Skeletal muscle cell (primary cell): ENCODE measurements at regions not wholly inside any gene's neighbourhood (a gene's known extent, or its start where the extent isn't known, plus 50 kb on each side); places are given as distances from the start of the nearest gene placed in this dataset.
"Not testable (repeated sequence)": the region's sequence is repeated elsewhere in the genome, so short reads cannot be mapped to it uniquely, and the experiment has no call there.

Experiments used
- DNase-seq: peaks from one replicate; pipeline ENCODE4 v3.0.0-alpha.2; 2010; ENCODE audit warnings: low read depth
- H3K4me3 ChIP-seq: 2 replicates; pipeline ENCODE4 v1.5.1; 2011; ENCODE audit warnings: low read depth, mild to moderate bottlenecking, control low read depth, low read length, moderate library complexity

DNA sequence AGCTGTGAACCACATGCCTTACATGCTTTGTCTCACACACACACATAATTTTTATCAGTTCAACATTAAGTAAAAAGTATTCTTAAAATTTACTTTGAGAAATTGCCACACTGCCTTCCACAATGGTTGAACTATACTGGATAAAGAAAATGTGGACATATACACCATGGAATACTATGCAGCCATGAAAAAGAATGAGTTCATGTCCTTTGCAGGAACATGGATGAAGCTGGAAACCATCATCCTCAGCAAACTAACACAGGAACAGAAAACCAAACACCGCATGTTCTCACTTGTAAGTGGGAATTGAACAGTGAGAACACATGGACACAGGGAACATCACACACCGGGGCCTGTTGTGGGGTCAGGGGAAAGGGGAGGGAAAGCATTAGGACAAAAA lies 774.9 kb upstream of the RAB6C start:
- H3K4me3 ChIP-seq, DNase-seq: not testable (repeated sequence)

DNA sequence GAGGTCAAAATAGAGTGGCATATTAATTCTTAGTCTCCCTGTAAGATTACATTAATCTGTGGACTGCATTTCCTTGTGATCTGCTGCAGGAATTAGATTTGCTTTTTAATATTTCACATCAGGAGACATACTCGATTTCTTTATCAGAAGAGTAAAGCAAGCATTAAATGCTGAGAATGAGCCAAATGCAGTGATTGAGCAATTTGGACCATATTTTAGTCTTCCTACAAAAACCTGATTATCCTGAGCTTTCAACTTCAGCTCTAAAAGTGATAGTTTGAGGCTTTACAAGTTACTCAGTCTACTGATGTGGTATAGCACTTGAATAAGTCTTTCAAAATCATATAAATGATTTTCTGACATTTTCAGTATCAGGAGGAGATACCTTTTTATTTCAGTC lies 774.3 kb upstream of the RAB6C start:
- no peak overlapping the region for H3K4me3 ChIP-seq
- DNase-seq = no peak

DNA sequence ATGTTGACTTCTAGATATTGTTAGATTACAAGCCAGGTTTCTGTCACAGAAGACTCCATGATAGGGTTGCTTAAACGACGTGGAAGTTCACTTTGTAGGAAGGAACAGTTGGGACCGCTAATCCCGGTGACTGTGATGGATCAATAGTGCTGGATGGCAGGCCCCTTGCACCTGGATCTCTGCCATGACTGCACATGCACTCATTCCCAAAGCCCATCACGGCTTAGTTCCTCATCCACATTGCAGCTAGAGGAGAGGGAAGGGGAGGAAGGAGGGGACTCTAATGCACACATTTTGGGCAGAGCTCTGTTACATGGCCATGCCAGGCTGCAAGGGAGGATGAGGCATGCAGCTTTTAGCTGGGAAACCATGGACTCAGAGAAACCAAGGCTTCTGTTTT lies 773.7 kb upstream of the RAB6C start:
- no peak for DNase-seq

DNA sequence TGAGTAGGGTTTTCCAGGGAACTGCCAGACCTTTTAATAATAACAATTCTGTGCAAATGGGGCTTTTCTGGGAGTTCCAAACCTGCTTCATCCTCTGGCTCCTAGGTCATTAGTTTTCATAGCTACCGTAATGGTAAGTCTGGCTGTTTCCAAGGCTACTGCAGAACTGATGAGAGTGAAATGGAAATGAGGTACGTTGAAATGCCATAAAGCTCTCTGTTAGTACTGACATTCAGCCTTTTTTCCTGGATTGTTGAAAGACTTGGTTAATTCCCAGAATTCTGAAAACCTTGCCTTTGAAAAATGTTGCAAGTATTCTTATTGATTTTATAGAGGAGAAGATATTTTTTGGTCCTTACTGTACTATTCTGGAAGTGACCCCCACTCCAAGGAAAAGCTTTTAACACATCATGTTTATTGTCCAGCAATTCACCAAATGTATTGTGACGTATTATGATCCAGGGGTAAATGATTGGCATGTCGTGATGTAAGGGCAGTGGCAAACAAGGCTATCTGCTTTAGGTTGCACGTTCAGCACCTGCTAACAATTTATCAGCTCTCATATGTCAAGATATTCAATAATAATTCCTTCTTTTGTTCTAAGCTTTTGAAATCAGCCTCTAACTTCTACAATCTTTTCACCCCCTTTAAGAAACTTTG lies 767.0 kb upstream of the RAB6C start:
- no peak overlapping the region for H3K4me3 ChIP-seq
- no peak for DNase-seq

More for the DNA sequence above, 773.7 kb upstream of the RAB6C start:
- H3K4me3 ChIP-seq = no peak overlapping the region

DNA sequence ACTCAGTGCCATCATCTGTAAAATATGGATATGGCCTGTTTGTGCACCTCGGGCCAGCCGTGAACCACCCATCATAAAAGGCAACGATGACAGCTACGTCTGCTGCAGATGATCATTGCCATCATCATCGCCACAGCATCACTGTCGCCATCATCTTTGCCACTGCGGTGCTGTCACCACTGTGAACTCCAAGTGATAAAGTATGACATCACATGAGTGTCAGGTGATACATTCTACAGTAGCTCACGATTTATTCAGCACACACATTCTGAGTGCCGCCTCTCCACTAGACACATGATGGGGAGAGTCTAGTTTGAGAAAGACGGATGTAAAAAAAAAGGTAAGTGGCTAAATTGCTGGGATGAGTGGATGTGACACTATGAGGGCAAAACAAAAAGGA lies 755.4 kb upstream of the RAB6C start:
- DNase-seq = no peak
- H3K4me3 ChIP-seq = no peak overlapping the region

DNA sequence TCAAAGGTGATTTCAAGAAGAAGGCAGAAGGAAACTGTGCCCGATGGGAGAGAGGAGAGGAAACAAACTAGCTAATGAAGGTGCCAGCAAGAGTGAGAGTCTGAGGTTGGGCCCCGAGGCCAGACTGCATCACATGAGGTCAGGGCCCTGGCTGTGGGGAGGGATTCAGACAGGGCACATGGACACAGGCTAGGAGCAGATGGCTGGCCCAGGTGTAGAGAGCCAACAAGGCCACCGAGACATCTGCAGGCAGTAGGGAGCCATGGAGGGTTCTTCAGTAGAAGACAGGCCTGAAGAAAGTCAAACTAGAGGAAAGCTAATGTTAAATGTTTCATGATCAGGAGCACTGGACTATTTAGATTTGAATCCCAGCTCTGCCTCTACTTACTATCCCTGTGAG lies 755.0 kb upstream of the RAB6C start:
- H3K4me3 ChIP-seq = no peak overlapping the region
- no peak for DNase-seq

DNA sequence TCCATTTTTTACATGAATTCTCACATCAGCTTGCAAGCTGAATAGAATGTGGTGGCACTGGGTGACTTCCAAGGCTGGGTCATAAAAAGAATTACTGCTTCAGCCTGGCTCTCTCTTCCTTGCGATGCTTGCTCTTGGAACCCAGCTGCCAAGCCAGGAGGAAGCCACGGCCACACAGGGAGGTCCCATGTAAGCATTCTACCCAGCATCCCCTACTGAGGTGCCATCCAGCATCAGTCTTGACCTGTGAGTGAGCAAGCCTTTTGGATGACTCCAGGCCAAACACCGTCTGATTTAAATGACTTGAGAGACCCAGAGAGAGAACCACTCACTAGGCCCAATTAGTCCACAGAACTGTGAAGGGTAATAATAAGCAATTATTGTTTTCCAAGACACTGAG lies 750.3 kb upstream of the RAB6C start:
- no peak for DNase-seq
- H3K4me3 ChIP-seq = no peak overlapping the region

DNA sequence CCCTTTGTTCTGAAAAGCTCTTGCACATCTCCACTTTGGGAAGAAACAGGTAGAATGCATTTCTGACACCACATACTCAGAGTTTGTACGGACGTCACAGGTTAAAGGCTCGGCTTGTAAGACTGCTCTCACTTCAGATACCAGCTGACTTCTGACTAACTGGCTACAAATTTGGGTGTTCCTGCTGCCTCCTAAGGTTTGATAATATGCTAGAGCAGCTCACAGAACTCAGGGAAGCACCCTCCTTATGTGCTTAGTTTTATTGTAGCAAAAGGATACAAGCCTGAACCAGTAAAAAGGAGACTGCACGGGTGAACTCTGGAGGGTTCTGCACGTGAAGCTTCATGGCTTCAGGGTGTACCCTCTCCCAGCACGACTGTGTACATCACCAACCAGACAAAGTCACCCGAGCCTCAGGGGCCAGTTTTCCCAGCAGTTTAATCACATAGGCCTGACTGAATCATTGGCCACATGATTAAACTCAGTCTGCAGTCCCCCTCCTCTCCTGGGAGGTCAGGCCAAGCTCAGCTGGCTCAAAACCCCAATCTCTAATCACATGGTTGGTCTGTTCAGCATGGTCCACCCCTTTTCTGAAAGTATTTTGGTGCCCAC lies 749.5 kb upstream of the RAB6C start:
- H3K4me3 ChIP-seq = no peak overlapping the region
- no peak for DNase-seq

DNA sequence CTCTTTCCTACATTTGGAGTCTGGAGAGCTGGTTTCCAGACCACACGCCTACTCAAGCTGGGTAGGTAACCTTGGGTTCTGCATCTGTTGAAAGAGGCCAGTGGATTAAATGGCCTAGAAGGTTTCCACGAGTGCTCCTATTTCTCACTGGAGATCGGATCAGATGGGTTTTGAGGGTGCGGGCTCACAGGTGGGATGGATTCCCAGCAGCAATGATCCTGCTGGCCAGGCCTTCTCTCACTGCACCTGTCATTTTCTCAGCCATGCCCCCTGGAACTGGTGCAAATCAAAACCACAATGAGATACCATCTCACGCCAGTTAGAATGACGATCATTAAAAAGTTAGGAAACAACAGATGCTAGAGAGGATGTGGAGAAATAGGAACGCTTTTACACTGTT lies 747.5 kb upstream of the RAB6C start:
- no peak overlapping the region for H3K4me3 ChIP-seq
- DNase-seq = no peak

DNA sequence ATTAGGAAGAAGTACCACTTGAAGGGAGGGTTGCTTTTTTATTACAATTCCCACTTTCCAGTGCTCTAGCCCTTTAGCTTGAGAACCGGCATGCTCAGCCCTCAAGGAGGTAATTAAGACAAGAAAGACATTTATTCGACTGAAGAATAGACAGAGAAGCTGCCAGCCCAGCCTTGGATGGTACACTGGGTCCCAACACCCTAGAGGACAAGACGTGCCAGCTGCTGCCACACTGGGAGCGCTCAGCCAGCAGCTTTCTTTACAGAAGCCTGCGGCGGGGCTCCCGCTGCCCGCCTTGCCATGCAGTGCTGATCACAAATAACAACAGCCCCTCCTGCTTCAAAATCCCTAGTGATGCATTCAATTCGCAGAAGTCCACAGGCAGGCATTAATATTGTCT lies 746.3 kb upstream of the RAB6C start:
- H3K4me3 ChIP-seq = no peak overlapping the region
- no peak for DNase-seq

DNA sequence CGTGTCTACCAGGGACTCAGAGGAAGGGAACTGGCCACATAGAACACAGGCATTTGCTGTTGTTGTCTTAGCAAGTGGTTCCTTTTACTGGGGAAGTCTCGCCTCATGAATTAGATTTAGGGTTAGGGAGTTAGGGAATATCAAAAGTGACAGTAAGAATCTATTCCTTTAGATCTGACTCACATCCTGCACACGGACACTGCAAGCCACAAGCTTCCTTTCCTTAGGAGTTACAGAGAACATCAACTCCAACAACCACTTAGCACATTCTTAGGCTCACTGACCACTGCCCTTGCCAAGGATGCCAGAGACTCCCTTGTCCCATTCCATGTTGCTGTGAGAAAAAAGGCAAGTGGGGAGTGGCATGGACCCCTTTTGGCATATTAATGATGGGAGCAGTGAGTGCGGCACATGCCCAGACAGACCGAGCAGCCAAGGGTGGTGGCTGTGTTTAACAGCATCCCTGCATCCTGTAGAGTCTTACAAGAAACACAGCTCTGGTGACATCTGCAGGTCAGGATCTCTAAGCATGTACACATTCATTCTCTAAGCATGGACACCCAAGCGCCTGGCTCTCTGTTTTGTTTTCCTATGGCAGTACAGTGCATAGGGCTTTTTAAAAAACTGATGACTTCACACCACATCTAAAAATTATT lies 745.6 kb upstream of the RAB6C start:
- DNase-seq = no peak
- no peak overlapping the region for H3K4me3 ChIP-seq

DNA sequence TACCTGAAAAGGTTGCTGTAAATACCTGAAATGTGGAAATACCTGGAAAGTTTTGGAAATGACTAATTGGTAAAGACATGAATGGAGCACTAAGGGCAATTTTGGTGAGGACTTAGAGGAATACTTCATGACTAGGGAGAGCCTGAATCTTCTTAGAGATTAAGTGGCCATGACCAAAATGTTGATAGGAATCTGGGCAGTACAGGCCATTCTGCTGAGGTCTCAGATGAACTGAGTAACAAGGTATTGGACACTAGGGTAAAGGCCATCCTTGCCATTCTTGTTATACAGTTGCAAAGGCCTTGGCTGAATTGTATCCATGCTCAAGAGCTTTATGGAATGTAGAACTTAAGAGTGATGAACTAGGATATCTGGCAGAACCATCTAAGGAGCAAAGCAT lies 742.9 kb upstream of the RAB6C start:
- H3K4me3 ChIP-seq = no peak overlapping the region
- DNase-seq = no peak

DNA sequence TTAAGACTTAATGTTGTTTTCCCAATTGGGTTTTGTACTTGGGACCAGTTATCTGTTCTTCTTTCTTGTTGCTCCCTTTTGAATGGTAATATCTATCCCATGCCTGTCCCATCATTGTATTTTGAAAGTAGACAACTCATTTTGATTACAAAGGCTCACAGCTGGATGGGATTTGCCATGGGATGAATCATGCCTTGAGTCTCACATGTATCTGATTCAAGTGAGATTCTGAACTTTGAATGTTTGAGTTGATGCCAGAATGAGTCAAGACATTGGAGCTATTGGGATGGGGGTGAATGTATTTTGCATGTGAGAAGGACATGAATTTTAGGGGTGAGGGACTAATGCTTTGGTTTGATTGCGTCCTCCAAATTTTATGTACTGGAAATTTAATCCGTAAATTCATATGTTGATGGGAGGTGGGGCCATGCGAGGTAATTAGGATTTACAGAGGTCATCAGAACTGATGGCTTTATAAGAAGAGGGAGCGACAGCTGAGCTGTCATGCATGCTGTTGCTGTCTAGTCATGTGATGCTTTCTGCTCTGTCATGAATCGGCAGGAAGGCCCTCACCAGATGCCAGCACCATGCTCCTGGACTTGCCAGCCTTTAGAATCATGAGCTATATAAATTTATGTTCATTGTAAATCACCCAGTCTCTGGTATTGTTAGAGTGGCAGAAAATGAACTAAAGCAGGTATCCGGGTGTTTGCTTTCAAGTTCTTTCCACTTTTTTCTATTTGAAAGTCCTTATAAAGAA lies 741.3 kb upstream of the RAB6C start:
- no peak for DNase-seq
- H3K4me3 ChIP-seq = no peak overlapping the region

DNA sequence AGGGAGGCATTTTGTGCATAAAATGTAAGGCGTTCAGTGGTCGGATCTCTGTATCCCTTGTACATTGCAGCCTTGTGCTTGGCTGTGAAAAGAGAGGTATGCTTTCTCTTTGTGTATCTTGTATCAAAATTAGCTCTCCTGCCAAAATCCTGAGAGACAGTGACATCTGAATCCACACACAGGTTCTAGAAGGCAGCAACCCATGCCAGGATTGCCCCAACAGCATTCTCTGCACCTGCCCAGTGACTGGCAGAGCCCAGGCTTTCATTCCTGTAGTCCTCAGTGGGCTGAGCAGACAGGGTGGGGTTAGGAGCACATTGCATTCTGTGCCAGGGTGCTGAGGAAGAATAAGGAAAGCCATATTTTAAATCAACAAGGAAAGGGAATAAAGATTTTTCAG lies 740.3 kb upstream of the RAB6C start:
- no peak for DNase-seq

DNA sequence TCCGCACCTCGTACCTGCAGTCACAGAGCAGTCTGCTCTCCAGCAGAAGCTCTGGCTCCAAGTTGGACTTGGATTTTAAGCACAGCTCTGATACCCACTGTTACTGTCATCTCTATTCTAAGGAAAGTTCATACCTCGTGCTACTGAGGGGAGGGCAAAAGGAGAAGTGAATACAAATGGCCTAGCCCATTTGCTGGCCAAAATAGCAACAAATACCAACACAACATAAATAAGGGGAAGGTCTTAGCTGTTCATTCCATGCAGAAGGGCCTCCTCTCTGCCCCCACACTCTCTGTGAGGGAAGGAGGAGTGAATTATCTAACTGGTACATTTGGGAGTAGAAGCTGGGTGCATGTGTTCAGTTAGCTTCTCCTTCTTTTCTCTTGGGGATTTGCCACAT lies 739.4 kb upstream of the RAB6C start:
- no peak overlapping the region for H3K4me3 ChIP-seq
- no peak for DNase-seq

More for the DNA sequence above, 740.3 kb upstream of the RAB6C start:
- no peak overlapping the region for H3K4me3 ChIP-seq

DNA sequence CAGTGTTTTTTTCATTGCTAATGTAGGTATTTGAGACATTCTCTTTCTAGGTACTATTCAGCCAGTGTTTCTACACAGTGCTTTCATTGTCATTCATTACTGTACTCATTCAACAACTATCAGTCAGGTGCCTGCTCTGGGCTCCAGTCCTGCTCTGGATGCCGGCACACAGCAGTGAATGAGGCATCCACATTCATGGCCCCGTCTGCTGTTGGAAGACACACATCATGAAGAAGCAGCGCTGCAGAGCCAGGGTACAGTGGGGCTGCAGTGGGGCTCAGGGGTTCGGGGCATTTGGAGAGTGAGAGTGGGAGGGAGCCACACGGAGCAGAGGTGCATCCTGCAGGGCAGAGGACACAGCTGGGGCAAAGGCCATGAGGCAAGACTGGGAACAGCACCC lies 737.2 kb upstream of the RAB6C start:
- no peak overlapping the region for H3K4me3 ChIP-seq
- no peak for DNase-seq

DNA sequence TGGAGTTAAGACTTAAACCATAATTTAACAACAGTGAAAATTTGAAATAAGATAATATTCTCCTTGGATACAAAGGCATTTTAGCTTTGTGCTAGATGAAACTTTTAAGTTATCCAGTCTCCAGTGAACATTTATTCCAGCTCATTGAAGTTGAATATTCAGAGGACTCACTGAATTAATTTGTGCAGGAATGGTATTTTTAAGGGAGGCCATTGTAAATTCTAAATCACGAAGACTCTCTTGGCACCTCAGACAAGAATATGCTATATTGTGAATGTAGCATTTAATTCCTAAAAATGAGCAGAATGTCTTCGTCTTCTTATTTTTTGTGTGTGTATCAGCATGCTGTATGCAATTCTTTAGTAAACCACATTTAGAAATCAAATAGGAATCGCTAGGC lies 731.7 kb upstream of the RAB6C start:
- DNase-seq = no peak
- H3K4me3 ChIP-seq = no peak overlapping the region

DNA sequence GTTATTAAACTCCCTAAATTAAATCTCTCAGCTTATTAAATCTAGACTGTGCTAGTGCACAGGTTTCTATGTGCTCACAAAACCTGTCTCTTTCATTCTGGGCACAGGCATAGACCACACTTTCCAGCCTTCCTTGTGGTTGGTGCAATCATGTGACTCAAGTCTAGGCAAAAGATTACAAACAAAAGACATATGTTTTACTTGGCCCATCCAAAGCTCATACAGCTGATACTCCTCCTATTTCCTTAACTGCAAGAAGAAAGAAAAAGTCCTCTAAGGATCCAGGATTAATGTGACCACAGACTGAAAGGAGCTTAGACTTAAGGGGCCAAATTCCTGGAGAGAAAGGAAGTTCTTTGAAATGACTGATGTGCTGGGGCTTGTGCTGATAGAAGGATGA lies 731.3 kb upstream of the RAB6C start:
- DNase-seq = no peak
- H3K4me3 ChIP-seq = no peak overlapping the region

DNA sequence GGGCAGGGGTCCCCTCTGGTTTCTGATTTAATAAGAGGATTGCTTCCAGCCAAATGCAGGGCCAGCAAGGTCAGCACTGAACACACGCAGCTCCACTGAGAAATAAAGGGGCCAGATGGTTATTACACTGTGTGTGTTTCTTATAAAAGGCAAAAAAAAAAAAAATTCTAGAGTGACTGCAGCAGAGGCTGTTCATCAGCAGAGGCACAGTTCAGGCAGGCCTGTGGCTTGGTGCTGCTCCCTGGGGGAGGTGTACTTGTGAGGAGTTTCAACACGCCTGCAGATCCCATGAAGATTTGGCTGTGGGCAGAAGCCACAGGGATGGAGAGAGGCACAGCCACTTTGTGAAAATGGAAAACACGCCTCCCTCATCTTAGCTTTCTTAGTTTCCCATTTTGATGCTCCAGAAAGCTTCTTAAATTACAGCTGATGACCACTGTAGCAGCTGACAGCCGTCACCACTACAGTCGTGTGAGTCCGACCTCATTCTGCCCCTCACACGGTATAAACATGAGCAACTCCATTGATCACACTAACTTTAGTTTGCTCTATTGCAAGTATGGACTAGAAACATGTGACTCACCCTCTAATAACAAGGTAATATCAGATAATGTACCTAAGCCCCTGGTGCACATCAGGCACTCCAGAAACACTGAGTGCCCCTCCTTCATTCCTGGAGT lies 726.5 kb upstream of the RAB6C start:
- no peak overlapping the region for H3K4me3 ChIP-seq
- no peak for DNase-seq

DNA sequence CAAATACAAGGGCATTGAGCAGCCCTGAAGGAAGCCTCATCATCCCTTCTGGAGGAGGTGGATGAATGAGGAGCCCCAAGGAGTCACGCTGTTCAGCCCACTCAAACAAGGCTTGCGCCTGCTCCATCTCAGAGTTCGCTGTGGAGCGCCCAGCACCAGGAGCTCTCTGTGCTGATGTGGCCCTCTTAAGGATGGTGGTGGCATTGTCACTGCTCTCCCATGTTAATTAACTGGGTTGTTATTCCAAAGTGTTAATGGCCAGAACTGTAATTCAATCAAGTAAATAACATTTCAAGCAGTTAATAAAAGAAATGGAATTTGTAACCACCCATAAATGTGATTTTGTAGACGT lies 726.0 kb upstream of the RAB6C start:
- H3K4me3 ChIP-seq = no peak overlapping the region
- no peak for DNase-seq
